Cerebellar nuclear complex (tissue), 1 donor: ENCODE measurements at regions not wholly inside any gene's neighbourhood (a gene's known extent, or its start where the extent isn't known, plus 50 kb on each side); places are given as distances from the start of the nearest gene placed in this dataset.
A peak's percentile ranks its signal among the peaks of the same experiment; 100 is the strongest.

ENCODE experiments used
- DNase-seq, 2 experiments: peaks; one replicate each; lab custom pipeline; 2025; lab: John Stamatoyannopoulos, UW

DNA sequence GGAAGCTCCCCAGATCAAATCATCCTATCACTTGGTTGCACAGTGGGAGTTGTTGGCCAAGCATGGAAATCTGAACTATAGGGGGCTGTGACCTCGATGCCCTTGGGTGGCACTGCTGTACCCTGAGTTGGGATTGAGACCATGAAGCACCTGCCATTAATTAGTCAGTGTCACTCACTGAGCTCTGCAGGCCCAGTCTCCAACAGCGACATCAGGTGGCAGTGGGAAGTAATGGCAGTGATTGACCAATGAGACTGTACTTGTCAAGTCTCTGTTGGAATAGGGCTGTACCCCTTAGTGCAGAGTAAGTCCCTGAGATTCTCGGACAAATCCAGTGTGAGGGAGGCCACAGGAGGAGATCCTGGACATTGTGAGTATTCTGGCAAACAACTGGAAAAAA is 118.0 kb upstream of the RPL38 start:
- no peak for DNase-seq

DNA sequence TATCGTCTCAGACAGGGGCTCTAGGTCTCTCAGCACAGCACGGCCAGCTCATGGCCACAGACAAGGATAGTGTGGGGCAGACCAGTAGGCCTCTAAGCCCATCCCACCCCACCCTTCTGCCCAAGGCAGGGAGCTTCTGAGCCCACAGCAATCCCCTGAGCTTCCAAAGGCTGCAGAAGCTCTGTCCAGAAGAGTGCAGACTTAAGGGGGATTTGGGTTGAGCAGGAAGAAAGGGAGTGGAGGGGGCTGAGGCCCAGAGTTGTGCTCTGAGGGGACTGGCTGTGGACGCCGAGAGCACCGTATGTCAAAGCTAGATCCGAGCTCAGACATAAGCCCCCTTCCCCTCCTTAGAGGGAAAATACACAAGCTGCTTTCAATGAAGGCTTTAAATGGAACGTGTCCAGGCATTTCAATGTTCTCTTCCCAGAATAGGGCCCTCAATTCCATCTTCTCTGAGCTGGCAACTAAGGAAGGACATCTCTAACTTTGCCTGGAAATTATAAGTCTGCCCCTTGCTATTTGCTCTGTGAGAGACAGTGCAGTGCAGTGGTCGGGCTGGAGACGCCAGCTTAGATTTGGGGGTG is 116.4 kb upstream of the RPL38 start:
- DNase-seq = no peak

DNA sequence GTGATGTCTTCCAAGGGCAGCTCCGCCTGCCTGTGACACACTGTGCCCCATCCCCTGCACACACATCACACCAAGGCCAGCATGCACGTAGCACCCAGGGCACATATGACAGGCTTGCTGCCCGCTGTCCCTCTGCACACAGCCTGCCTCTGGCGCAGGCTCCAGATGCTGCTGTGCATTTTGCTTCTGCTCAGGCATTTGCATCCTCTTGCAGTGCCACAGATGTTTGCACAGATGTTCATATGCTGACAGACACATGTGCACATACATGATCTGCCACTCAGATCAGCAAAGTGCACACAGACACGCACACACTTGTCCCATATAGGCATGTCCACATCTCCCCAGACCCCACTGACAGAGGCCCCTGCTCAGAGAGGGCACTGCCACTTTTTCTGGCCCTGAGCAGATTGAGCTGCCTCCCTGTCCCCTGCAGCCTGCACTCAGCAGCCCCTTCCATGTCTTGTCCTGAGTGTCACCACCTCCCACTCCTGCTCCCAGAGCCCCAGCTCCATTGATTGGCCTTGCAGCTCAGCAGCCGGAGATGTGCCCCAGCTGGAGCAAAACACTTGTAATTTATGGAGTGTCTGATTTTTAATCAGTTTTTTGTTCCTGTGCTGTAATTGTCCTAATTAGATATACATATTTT is 115.1 kb upstream of the RPL38 start:
- DNase-seq = no peak

DNA sequence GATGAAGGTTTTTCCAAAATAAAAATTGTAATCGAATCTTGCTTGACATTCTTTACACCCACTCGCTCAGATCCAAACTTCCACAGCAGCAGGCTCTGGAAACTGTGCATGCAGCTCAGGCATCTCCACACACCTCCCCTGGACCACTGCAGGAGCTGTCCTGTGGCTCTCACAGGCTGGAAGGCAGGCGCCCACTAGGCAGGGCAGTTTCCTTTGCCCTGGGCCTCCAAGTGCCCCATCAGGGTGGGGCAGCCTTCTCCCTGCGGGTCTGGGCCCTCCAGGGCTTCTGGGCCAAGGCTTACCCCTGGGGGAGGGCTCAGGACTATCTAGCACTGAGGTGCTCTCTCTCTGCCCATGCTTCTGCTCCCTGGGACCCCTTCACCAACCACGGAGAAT is 114.5 kb upstream of the RPL38 start:
- no peak for DNase-seq

DNA sequence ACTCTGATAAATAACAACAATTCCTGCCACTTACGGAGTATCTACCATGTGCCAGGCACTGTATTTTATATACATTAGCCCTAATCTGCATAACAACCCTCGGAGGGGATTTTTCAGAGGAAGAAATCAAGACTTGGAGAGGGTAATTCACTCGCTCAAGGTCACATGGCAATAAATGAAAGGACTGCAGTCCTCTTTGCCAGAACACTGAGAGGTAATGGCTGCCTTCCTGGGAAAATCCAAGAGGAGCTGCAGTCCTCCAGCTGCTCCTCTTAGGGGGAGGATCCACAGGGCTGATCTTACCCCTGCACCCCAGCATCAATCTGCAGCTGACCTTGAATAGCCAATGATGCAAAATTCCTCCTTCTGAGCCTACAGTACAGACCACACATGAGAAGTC is 114.1 kb upstream of the RPL38 start:
- no peak for DNase-seq

DNA sequence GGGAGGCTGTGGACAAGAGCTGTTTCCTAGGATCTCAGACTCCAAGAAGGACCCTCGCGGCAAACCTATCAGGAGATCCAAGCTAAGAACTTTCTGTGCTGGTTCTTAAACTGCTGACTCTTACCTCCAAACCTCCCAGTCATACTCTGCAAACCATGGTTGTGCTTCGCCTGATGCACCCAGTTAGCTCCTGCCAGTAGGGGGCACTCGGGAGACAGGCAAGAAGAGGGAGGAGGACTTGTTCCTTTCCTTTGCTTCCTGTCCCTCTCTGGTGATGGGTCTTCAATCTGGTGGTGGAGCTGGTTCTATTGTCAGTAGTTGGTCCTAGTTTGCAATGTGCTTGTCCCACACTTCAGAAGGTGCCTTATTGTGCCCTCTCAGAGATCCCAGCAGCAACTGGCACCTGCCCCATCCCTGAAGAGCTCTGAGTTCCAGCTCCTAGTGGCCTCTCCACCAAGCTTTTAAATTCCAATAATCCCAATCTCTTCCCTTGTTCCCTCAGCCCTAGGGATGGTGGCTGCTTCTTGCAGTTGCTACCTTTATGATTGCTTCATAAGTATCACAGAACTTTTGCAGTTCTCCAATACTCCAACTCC is 113.5 kb upstream of the RPL38 start:
- no peak for DNase-seq

DNA sequence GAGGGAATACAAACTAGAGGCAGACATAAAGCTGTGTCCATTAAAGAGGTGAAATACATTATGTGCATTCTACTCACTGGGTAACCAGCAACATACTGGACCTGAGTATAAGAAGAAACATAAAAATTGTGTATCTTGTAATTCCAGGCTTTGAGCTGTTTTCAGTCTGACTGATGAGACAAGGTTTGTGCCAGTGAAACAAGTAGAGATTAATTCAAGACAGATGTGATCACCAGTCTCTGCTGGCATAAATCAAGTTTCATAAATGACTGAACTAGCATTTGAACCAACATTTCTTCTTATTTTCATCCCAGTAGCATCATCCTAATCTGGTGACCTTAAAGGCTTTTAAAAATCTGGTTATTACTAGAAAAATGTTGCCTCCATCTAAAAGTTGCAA is 108.8 kb upstream of the RPL38 start:
- DNase-seq = no peak

DNA sequence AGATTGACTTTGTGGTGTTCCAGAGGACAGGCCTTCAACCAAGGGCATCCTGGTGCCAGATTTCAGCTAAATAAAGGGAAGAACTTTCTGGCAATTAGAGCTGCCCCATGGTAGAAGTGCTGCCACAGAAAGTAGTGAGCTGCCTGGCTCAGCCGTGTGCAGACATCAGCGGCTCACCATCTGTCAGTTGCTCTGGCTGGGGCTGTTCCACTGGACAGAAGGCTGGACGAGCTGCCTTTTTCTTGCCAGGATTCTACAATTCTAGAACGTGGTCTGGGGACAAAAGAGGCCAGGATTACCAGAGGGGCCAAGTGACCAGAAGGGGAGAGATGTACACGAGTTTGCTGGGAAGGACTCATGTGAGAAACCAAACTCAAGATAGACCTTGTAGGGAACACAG is 107.0 kb upstream of the RPL38 start:
- peak in 1 of 2 experiments; percentile 16 for DNase-seq

DNA sequence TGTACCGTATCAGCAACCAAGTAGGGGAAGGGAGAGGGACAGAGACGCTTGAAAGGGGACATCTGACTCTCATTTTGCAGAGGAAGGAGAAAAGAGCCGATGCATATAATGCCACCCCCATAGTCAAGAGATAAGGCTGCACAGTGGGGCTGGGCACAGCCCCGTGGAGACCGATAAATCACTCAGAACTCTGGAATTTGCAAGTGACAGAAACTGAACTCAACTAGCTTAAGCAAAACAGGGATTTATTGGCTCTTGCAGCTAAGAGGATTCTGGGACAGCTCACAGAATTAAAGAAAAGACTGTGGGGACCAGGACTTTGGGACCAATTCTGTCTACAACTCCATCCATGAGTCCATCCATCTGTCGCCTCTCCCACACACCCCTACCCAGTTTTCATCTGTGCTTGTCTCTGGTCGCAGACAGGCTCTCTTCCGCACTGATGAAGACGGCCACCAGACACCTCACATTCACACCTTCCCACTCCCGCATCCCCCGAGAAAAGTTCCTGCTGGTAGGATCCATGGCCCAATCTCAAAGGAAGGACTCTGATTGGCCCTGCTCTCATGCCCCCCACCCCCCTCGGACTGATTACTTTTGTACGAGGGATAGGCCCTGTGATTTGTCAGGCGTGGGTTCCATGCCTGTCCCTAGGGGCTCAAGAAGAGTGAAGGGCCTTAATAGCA is 105.9 kb upstream of the RPL38 start:
- DNase-seq = no peak

DNA sequence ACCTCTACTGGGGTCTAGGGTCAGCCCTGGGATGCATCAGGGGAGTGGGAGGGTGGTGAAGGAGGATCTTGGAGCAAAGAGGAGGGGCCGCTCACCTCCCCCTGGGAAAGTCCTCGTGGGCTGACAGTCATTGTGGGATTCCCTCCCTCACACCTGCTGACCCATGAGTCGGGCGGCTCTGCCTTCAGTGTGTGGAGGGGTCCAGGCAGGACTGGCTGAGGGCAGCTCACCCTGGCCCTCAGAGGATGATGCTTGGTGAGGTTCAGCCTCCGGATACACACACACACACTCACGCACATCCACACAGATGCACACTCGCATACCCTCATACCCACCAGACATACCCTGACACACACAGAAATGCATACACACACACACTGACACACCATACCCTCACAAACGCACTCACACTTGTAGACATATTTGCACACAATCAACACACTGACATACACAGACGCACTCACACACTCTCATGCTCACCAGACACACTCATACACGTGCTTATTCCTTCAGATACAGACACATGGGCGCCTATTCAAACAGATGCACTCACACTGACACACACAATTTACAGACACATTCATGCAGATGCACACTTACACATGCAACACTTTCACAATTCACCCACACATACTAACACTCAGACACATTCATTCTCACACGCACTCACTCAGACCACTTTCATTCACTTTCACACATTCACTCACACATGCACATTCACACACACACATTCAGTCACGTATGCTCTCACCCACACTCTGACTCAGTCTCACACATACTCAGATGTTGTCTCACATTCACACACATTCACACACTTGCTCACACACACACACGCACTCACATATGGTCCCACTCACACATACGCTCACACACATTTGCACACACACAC is 105.1 kb upstream of the RPL38 start:
- DNase-seq = no peak

DNA sequence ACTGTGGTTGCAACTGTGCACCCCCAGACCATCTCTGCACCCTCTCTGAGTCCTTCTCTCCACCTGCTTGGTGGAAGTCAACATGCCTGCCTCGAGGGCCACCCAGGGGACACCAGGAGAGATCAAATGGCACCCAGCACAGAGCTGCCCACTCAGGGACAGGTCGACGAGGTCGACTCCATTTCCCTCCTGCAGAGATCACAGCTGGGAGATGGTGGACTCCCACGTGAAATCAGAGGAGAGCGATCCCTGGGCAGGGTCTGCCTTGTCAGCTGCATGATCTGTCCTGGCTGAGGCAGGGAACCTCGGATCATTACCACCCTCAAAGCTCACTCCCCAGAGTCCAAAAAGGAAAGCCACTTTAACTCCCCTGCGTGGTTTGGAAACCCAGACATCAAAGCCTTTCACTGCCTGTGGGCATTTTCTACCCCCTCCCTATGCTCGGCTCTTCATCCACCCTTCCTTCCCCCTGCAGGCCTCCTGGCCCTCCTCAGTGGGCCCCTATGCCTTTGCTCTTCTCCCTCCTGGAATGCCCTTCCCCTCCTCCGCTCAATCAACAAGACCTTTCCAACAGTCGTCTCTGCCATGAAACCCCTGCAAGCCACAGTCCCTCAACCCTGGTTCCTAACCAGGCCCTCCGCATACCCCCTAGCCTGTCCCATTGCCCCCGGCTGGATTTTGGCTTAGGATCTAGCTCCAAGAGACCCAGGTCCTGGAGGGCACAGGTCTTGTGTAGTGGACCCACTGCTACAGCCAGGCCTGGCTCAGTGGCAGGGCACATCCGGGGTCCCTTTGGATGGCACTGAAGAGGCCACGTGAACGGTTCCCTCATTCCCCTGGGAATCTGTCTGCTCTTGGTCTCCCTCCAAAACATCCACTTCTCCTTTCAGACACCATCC is 103.8 kb upstream of the RPL38 start:
- no peak for DNase-seq

DNA sequence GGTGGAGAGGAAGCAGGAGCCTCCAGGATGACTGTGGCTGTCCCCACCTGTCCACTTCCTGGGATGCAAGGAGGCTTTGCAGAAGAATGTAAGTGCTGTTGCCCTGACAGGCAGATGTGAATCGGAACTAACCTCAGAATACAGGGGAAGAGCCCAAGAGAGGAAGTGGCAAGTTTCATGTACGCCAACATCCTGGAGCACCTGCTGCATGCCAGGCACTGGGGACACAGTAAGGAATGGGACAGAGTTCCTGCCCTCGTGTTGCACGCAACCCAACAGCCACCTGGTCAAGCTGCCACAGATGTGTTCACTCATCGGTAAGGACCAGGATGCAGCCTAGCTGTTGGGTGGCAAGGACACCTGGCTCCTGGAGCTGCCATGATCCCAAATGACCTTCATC is 98.6 kb upstream of the RPL38 start:
- DNase-seq = no peak

DNA sequence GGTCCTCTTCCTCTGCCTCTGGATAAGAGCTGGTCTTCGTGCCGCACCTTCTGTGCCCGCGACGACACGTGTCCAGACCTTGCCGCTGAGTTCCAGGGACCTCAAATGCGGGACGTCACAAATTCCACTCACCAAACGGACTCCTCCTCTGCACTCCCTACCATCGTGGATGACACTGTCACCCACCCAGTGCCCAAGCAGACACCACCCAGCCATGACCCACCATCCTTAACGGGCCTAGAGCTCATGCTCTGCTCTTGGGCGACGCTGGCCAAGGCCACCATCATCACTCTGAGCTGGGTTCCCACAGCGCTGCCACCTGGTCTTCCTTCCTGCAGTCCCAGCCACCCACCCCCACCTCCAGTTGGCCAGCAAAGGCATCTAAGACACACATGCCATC is 96.4 kb upstream of the RPL38 start:
- no peak for DNase-seq

DNA sequence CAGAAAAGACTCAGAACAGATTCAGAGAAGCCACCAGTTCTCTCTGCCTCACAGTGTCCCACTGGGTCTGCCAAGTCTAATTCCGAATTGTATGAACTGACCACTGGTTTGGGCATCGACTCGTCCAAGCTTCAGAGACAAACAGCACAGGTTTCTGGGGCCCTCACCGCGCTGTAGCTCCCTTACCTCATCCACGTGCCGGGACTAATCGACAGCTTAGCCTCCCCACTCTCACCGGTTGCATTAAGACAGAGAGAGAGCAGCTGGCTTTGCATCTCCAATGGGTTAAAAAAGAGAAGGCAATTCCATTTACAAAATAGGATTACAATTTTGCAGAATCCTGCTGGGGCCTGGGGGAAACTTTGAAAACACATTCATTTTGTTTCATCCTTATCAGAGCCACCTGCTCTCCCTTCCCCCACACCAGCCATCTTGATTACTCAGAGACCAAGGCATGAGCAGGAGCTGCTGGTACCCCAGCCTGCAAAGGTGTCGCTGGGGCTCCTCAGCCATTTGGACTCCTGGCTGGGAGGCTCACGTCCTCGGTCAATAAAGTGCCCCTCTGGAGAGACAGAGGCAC is 95.3 kb upstream of the RPL38 start:
- no peak for DNase-seq

DNA sequence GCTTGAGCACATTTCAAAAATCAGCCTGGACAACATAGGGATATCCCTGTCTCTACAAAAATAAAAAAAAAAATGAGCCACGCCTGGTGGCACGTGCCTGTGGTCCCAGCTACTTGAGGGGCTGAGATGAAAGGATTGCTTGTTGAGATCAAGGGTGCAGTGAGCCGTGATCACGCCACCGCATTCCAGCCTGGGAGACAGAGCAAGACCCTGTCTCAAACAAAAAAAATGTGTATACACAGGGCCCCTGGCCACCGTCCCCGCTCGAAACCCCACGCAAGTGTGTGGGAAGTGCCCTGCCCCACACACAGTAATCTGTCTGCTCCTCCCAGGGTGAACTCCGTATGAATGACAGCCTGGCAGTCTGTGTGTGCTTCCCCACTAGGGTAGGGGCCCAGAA is 93.0 kb upstream of the RPL38 start:
- DNase-seq = no peak

DNA sequence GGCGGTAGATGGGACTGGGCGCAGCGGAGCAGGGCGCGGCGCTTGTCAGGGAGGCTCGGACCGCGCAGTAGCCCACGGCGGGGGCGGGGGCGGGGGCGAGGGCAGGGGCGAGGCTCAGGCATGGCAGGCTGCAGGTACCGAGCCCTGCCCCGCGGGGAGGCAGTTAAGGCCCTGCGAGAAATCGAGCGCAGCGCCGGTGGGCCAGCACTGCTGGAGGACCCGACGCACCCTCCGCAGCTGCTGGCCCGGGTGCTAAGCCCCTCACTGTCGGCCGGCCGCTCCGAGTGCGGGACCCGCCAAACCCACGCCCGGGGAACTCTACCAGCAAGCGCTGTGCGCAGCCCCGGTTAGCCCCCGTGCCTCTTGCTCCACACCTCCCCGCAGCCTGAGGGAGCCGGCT is 90.2 kb upstream of the RPL38 start:
- DNase-seq = no peak

DNA sequence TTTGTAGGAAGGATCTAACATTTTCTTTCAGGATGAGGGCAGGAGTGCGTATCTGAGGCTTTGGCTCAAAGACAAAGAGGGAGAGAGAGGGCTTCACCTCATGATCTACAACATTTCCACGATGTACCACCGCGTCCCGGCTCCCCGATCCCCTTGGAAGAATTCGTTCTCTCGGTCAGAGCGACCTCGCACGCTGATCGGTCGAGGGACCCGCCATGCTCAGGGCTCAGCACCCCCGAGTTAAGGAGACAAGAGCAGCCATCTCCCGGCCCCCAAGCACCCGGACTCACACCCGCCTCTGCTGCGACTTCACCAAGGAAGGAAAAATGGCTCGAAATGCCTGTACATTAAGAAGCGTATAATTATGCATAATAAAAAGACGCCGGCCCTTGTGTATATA is 89.5 kb upstream of the RPL38 start:
- no peak for DNase-seq

DNA sequence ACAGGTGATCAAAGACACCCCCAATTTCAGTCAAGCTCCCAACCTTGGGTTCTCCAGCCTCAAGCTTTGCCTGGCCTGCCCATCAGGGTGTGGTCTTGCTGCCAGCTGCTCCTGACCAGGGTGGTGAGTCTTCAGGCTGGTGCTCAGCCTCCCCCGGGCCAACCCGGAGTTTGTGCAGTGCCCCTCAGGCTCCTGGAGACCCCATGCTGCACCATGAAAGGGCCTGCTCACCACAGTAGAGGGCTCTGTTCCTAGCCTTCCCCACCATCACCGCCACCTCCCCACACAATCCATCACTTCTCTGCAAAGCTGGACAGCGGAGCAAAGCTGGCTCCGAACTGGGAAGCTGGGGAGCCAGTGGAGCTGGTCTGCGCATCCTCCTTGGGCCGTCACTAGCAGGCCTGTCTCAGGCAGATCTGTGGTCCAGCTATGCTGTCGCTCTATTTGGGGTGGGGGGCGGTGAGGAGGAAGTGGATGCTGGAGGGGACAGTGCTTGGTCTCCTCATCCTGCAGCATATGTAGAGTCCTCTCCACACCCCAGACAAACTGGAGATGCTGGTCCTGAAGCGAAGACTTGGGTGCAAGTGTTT is 88.5 kb upstream of the RPL38 start:
- no peak for DNase-seq

DNA sequence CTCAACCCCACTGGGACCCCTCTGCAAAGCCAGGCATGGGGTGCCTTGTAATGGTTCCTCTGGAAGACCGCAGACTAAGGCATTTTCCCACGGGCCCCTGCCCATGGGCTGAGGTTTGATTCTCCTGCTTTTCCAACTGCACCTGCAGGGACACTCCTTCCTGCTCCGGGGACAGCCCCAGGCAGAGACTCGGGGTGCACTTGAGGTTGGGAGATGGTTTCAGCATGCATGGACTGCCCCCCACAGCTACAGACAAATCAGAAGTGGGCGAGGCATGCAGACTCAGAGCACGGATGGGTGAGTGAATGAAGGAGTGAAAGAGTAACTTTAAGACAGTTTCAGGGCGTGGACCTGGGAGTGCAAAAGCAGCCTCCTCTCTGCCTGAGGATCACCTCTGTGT is 87.9 kb upstream of the RPL38 start:
- no peak for DNase-seq

DNA sequence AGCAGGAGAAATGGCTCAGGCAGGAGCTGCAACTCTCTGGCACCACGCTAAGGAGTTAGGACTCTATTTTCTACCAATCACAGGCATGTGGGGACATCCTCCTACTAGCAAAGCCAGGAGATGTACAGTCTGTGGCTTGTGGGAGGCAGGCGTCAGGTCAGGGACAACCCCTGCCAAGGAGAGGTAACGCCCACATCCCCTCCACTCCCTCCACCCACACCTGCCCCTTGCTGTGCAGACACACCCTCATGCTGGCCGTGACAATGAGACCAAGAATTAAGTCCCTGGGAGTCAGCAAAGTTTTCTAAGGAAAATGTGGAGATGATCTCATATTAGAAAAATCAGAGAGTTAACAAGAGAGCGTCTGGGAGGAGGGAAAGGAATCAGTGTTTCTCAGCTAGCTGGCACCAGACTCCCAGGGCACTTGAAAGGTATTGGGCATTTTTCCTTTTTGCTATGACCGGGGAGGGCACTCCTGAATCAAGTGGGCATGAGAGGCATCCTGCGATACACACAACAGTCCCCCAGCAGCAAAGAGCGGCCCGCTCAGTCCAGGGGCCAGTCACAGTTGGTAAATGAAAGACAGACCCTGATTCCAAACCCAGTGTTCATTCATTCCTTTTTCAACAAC is 87.3 kb upstream of the RPL38 start:
- DNase-seq = no peak
